VCaP (cell line): ENCODE measurements at regions not wholly inside any gene's neighbourhood (a gene's known extent, or its start where the extent isn't known, plus 50 kb on each side); places are given as distances from the start of the nearest gene placed in this dataset.

Experiments
- H3K27ac ChIP-seq: fragments of 450-650 bp; 2 replicates; pipeline ENCODE4 v1.5.1; 2017
- CTCF ChIP-seq: fragments of 450-650 bp; conservative IDR thresholded peaks from 2 replicates; pipeline ENCODE4 v1.5.1; 2017; ENCODE audit warnings: mild to moderate bottlenecking, moderate library complexity

- H3K27ac ChIP-seq: no peak overlapping the region
- no peak for TF ChIP-seq CTCF
These were observed 261.7 kb upstream of the SSTR1 start for GRCh38 chr14:37945959-37946358.

GRCh38 chr14:37946819-37947218 is 260.9 kb upstream of the SSTR1 start:
- H3K27ac ChIP-seq: no peak overlapping the region
- TF ChIP-seq CTCF: no peak

- no peak for TF ChIP-seq CTCF
- no peak overlapping the region for H3K27ac ChIP-seq
These were observed 259.4 kb upstream of the SSTR1 start for GRCh38 chr14:37948266-37948665.

- no peak overlapping the region for H3K27ac ChIP-seq
- TF ChIP-seq CTCF: no peak
These were observed 239.0 kb upstream of the SSTR1 start for GRCh38 chr14:37968664-37969240.

- no peak overlapping the region for H3K27ac ChIP-seq
- TF ChIP-seq CTCF: no peak
These were observed 238.2 kb upstream of the SSTR1 start for GRCh38 chr14:37969511-37969979.

- TF ChIP-seq CTCF: no peak
- no peak overlapping the region for H3K27ac ChIP-seq
These were observed 237.0 kb upstream of the SSTR1 start for GRCh38 chr14:37970696-37971095.

- no peak for TF ChIP-seq CTCF
- no peak overlapping the region for H3K27ac ChIP-seq
These were observed 234.5 kb upstream of the SSTR1 start for GRCh38 chr14:37972941-37973887.
